GM06990 (cell line): ENCODE measurements at regions not wholly inside any gene's neighbourhood (a gene's known extent, or its start where the extent isn't known, plus 50 kb on each side); places are given as distances from the start of the nearest gene placed in this dataset.

Experiments used
- DNase-seq: peaks from one replicate; pipeline ENCODE4 v3.0.0-alpha.2; 2011; ENCODE audit not compliant: insufficient read length; ENCODE audit errors: extremely low read depth
- H3K27me3 ChIP-seq: replicated peaks from 2 replicates; pipeline ENCODE4 v1.6.0; 2011; ENCODE audit warnings: low read length; ENCODE audit not compliant: control insufficient read depth, insufficient read depth
- H3K36me3 ChIP-seq: 2 replicates; pipeline ENCODE4 v1.5.1; 2011; ENCODE audit warnings: low read length; ENCODE audit not compliant: control insufficient read depth, insufficient read depth
- H3K4me3 ChIP-seq: replicated peaks from 2 replicates; pipeline ENCODE4 v1.5.1; 2011; ENCODE audit warnings: low read depth, mild to moderate bottlenecking, control low read depth, low read length
- CTCF ChIP-seq: IDR thresholded peaks from 2 replicates; pipeline ENCODE4 v1.5.1; 2011; ENCODE audit warnings: low read length, control low read depth, mild to moderate bottlenecking, inconsistent platforms; ENCODE audit not compliant: insufficient read depth, poor library complexity, severe bottlenecking

- no peak for DNase-seq
- H3K27me3 ChIP-seq, result no peaks in the 10 kb centered on the region; the same call in none of the 2 replicates
- H3K36me3 ChIP-seq, result no peaks in the 10 kb centered on the region
- no peak for TF ChIP-seq CTCF
- no peak overlapping the region for H3K4me3 ChIP-seq
Measured at GRCh38 chr16:73543331-73543969, 495.5 kb upstream of the ZFHX3 start.

- TF ChIP-seq CTCF, result no peak
- H3K4me3 ChIP-seq, result no peak overlapping the region
- no peaks in the 10 kb centered on the region for H3K36me3 ChIP-seq
- no peaks in the 10 kb centered on the region; the same call in none of the 2 replicates for H3K27me3 ChIP-seq
- no peak for DNase-seq
Measured at GRCh38 chr16:73542885-73543284, 495.0 kb upstream of the ZFHX3 start.

GRCh38 chr16:73537921-73538320 is 490.0 kb upstream of the ZFHX3 start:
- H3K4me3 ChIP-seq, result no peak overlapping the region
- H3K27me3 ChIP-seq, result no peaks in the 10 kb centered on the region
- TF ChIP-seq CTCF, result no peak
- DNase-seq, result no peak
- no peaks in the 10 kb centered on the region for H3K36me3 ChIP-seq

- DNase-seq, result no peak
- Histone ChIP-seq H3K4me3 (no peak overlapping the region), H3K27me3 (no peaks in the 10 kb centered on the region), H3K36me3 (no peaks in the 10 kb centered on the region)
- TF ChIP-seq CTCF, result no peak
Measured at GRCh38 chr16:73536931-73537330, 489.0 kb upstream of the ZFHX3 start.

- Histone ChIP-seq H3K36me3 (no peaks in the 10 kb centered on the region), H3K27me3 (no peaks in the 10 kb centered on the region), H3K4me3 (no peak overlapping the region)
- no peak for TF ChIP-seq CTCF
- DNase-seq, result no peak
Measured at GRCh38 chr16:73531021-73531420, 483.1 kb upstream of the ZFHX3 start.

- Histone ChIP-seq H3K27me3 (no peaks in the 10 kb centered on the region), H3K36me3 (no peaks in the 10 kb centered on the region), H3K4me3 (no peak overlapping the region)
- no peak for DNase-seq
- no peak for TF ChIP-seq CTCF
Measured at GRCh38 chr16:73530529-73530928, 482.6 kb upstream of the ZFHX3 start.
